ENCODE measurements at regions not wholly inside any gene's neighbourhood (a gene's known extent, or its start where the extent isn't known, plus 50 kb on each side); places are given as distances from the start of the nearest gene placed in this dataset.
A peak's percentile ranks its signal among the peaks of the same experiment; 100 is the strongest.
"Not testable (repeated sequence)": the region's sequence is repeated elsewhere in the genome, so short reads cannot be mapped to it uniquely, and the experiment has no call there.

- DNase-seq (ENCODE audit: low spot score), result no peak
Observed at GRCh38 chr14:86363576-86363975, 833.6 kb downstream of the FLRT2 start.

DNA sequence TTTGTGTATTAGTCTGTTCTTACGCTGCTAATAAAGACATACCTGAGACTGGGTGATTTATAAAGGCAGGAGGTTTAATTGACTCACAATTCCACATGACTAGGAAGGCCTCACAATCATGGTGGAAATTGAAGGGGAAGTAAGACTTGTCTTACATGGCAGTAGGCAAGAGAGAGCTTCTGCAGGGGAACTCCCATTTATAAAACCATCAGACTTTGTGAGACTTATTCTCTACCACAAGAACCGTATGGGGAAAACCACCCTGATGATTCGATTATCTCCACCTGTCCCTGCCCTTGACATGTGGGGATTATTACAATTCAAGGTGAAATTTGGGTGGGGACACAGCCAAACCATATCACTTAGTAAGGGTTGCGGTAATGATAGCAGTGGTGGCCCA lies 833.1 kb downstream of the FLRT2 start:
- no peak for DNase-seq (ENCODE audit: low spot score)

DNA sequence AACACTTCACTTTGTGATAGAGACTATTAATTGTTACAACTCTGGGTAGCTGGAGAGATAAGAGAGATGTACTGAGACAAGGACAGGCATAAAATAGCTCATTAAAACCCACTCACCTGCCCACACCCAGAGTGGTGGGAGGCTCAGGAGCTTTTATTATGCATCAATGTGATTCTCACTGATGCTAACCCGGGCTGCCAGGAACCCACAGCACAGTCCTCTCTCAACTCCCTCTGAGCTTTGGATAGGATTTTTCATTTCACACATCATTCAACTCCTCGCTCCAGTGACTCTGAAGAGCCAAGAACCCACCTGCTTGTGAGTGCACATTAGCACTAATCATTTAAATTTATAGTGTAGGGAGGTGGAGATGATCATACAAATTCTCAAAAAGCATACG lies 827.9 kb downstream of the FLRT2 start:
- no peak for DNase-seq (ENCODE audit: low spot score)

GRCh38 chr14:86357119-86357518 lies 827.2 kb downstream of the FLRT2 start:
- DNase-seq (ENCODE audit: low spot score), result no peak

DNA sequence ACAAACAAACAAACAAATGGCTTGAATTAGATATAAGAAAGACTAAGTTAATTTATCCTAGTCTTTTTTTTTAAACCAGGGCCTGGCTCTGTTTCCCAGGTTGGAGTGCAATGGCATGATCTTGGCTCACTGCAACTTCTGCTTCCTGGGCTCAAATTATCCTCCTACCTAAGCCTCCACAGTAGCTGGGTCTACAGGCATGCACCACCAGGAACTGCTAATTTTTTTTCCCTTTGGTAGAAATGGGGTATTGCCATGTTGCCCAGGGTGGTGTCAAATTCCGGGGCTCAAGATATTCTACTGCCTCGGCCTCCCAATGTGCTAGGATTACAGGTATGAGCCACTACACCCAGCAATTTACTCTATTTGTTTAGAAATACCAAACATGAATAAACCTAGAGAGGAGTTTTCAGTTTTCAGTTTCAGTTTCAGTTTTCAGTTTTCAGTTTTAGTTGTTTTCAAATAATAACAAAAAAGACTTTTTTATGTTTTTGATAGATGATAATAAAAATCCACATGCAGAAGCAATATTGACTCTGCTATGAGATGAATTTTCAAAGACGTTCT lies 817.0 kb downstream of the FLRT2 start:
- no peak for DNase-seq (ENCODE audit: low spot score)

DNA sequence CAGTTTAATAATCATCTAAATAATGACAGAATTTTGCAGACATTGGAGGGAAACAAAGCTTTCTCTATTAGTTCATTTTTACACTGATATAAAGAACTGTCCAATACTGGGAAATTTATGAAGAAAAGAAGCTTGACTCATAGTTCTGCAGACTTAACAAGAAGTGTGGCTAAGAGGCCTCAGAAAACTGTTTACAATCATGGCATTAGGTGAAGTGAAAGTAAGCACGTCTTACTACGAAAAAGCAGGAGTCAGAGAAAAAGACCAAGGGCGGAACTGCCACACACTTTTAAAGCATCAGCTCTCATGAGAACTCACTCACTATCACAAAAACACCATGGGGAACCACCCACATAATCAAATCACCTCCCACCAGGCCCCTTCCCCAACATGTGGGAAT lies 804.4 kb downstream of the FLRT2 start:
- peak; percentile 19 for DNase-seq (ENCODE audit: low spot score)

GRCh38 chr14:86333493-86333892 lies 803.5 kb downstream of the FLRT2 start:
- DNase-seq (ENCODE audit: low spot score), result no peak

GRCh38 chr14:86331341-86331740 lies 801.4 kb downstream of the FLRT2 start:
- no peak for DNase-seq (ENCODE audit: low spot score)

- peak; percentile 18 for DNase-seq (ENCODE audit: low spot score)
Observed at GRCh38 chr14:86321151-86321550, 791.2 kb downstream of the FLRT2 start.

DNA sequence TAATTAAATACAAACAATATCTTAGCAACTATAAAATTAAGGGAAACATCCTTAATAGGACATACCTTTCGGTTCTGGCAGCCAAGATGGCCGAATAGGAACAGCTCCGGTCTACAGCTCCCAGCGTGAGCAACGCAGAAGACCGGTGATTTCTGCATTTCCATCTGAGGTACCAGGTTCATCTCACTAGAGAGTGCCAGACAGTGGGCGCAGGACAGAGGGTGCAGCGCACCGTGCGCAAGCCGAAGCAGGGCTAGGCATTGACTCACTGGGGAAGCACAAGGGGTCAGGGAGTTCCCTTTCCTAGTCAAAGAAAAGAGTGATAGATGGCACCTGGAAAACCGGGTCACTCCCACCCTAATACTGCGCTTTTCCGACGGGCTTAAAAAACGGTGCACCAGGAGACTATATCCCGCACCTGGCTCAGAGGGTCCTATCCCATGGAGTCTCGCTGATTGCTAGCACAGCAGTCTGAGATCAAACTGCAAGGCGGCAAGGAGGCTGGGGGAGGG lies 782.3 kb downstream of the FLRT2 start:
- not testable (repeated sequence) for DNase-seq (ENCODE audit: low spot score)

- no peak for DNase-seq (ENCODE audit: low spot score)
Observed at GRCh38 chr14:86311151-86311550, 781.2 kb downstream of the FLRT2 start.

- DNase-seq (ENCODE audit: low spot score), result no peak
Observed at GRCh38 chr14:86310611-86311010, 780.7 kb downstream of the FLRT2 start.

DNA sequence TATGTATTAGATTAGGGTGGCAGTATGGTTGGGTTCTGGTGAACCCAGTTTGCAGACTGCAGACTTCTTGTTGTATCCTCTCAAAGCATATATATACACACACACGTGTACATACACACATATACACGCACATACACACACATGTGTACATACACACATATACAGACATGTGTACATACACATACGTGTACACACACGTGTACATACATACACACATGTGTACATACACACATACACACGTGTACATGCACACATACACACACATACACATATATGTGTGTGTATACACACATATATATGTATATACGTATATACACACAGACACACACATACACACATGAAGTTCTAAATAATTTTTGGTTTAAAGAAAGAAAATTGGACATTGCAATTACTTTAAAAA lies 780.2 kb downstream of the FLRT2 start:
- no peak for DNase-seq (ENCODE audit: low spot score)

- no peak for DNase-seq (ENCODE audit: low spot score)
Observed at GRCh38 chr14:86305058-86305457, 775.1 kb downstream of the FLRT2 start.

- no peak for DNase-seq (ENCODE audit: low spot score)
Observed at GRCh38 chr14:86299994-86300393, 770.0 kb downstream of the FLRT2 start.

DNA sequence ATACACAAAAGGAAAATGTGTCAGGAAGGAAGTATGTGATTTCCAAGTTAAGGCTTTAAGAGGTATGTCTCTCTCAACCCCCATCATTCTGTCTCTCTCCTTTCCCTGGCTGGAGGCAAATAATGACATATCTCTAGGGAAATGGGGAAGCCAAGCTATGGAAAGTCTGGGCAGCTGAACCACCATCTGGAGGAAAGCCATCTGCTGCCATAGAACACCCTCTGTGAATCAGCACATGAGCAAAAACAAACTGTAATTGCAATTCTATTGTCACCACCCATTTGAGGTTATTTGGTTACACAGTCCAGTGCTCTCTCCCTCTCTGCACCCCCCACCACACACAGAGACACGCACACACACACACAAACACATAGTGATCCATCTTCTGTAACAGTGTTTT lies 766.2 kb downstream of the FLRT2 start:
- peak; percentile 19 for DNase-seq (ENCODE audit: low spot score)

DNA sequence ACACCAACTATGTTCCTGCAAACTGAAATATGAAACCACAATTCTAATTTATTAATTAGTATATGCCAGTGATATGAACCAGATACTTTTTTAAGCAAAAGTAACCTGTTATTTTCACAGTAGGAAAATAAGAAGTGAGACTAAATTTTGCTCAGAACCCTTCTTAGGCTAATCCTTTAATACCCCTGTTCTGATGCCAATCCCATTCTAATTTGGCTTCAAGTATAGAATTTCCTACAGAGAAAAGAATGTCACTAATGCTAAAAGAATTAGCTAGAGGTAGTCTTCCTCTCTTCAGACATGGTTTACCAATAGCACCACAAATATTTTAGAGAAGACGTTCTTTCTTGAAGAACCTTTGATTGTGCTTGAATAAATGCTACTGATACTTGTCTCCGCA lies 758.4 kb downstream of the FLRT2 start:
- no peak for DNase-seq (ENCODE audit: low spot score)

- no peak for DNase-seq (ENCODE audit: low spot score)
Observed at GRCh38 chr14:86279405-86279804, 749.5 kb downstream of the FLRT2 start.

GRCh38 chr14:86257973-86258372 lies 728.0 kb downstream of the FLRT2 start:
- DNase-seq (ENCODE audit: low spot score), result no peak

DNA sequence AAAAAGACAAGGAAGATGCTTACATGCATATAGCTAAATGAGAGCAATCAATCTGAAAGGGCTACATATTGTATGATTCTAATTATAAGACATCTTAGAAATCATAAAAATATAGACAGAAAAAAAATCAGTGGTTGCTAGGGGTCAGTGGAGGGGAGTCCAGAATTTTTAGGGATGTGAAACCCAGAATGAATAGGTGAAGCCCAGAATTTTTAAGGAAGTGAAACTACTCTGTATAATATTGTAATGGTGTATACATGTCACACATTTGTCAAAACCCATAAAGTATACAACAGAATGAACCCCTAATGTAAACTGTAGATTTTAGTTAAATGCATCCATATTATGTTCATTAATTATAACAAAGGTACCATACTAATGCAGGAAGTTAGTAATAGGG lies 713.2 kb downstream of the FLRT2 start:
- peak; percentile 59 for DNase-seq (ENCODE audit: low spot score)

GRCh38 chr14:86237733-86238132 lies 707.8 kb downstream of the FLRT2 start:
- DNase-seq (ENCODE audit: low spot score), result no peak

- no peak for DNase-seq (ENCODE audit: low spot score)
Observed at GRCh38 chr14:86221755-86222154, 691.8 kb downstream of the FLRT2 start.

- DNase-seq (ENCODE audit: low spot score), result no peak
Observed at GRCh38 chr14:86221000-86221399, 691.1 kb downstream of the FLRT2 start.

DNA sequence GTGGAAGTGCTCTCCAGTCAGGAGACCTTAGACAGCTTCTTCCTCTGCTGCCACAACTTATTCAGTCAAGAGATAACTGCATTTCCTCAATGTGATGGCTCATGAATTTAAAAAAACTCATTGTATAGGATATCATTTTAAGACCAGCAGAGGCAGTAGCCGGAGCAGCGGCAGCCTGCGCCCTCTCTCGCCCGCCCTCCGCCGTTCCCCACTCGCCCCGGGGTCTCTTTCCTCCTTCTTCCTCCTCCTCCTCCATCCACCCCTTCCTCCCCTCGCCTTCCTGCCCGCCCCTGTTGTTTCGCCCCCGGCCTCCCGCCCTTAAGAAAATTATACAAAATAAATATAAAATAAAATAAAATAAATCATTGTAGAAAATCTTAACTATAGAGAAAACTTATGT lies 687.6 kb downstream of the FLRT2 start:
- DNase-seq (ENCODE audit: low spot score), result no peak

GRCh38 chr14:86203843-86204242 lies 673.9 kb downstream of the FLRT2 start:
- DNase-seq (ENCODE audit: low spot score), result peak; percentile 4
